GM23248 (cell line): ENCODE measurements at regions not wholly inside any gene's neighbourhood (a gene's known extent, or its start where the extent isn't known, plus 50 kb on each side); places are given as distances from the start of the nearest gene placed in this dataset.

Source experiments
- DNase-seq: peaks from one replicate; pipeline ENCODE4 v3.0.0-alpha.2; 2015
- H2AFZ ChIP-seq: fragments of 200-600 bp; sonication (generic); 2 replicates; pipeline ENCODE4 v1.6.1; 2016; ENCODE audit warnings: antibody characterized with exemption
- H3F3A ChIP-seq: fragments of 200-600 bp; sonication (generic); 2 replicates; pipeline ENCODE4 v1.6.1; 2016; ENCODE audit warnings: mild to moderate bottlenecking, antibody characterized with exemption, mixed run types; ENCODE audit not compliant: insufficient read depth
- H3K27ac ChIP-seq: fragments of 200-600 bp; sonication (generic); 2 replicates; pipeline ENCODE4 v1.5.1; 2016; ENCODE audit warnings: mild to moderate bottlenecking
- H3K27me3 ChIP-seq: fragments of 200-600 bp; sonication (generic); replicated peaks from 2 replicates; pipeline ENCODE4 v1.6.1; 2016; ENCODE audit warnings: mild to moderate bottlenecking; ENCODE audit not compliant: insufficient read depth
- H3K36me3 ChIP-seq: fragments of 200-600 bp; sonication (generic); 2 replicates; pipeline ENCODE4 v1.6.1; 2016; ENCODE audit warnings: low read depth, mild to moderate bottlenecking
- H3K4me1 ChIP-seq: fragments of 200-600 bp; sonication (generic); 2 replicates; pipeline ENCODE4 v1.6.1; 2016; ENCODE audit warnings: mild to moderate bottlenecking; ENCODE audit not compliant: insufficient read depth
- H3K4me2 ChIP-seq: fragments of 200-600 bp; sonication (generic); one replicate; pipeline ENCODE4 v1.6.1; 2016; ENCODE audit warnings: mild to moderate bottlenecking; ENCODE audit not compliant: unreplicated experiment
- H3K4me3 ChIP-seq: fragments of 200-600 bp; sonication (generic); 2 replicates; pipeline ENCODE4 v1.5.1; 2016; ENCODE audit warnings: mild to moderate bottlenecking
- H3K79me2 ChIP-seq: fragments of 200-600 bp; sonication (generic); 2 replicates; pipeline ENCODE4 v1.6.1; 2016; ENCODE audit warnings: mild to moderate bottlenecking; ENCODE audit not compliant: insufficient read depth
- H3K9ac ChIP-seq: fragments of 200-600 bp; sonication (generic); 2 replicates; pipeline ENCODE4 v1.6.1; 2016; ENCODE audit warnings: mild to moderate bottlenecking
- H3K9me2 ChIP-seq: fragments of 200-600 bp; sonication (generic); 2 replicates; pipeline ENCODE4 v1.6.1; 2016; ENCODE audit warnings: mixed run types, mild to moderate bottlenecking, moderate library complexity; ENCODE audit not compliant: insufficient read depth
- H3K9me3 ChIP-seq: fragments of 200-600 bp; sonication (generic); one replicate; pipeline ENCODE4 v1.6.1; 2017; ENCODE audit warnings: low read depth
- H4K20me1 ChIP-seq: fragments of 200-600 bp; sonication (generic); 2 replicates; pipeline ENCODE4 v1.6.0; 2016; ENCODE audit not compliant: insufficient read depth
- EZH2 ChIP-seq: fragments of 200-600 bp; sonication (generic); IDR thresholded peaks from 2 replicates; pipeline ENCODE4 v1.6.1; 2018; ENCODE audit warnings: antibody characterized with exemption, mild to moderate bottlenecking; ENCODE audit not compliant: insufficient read depth, poor library complexity, severe bottlenecking
- EZH2phosphoT487 ChIP-seq: fragments of 200-600 bp; sonication (generic); IDR thresholded peaks from 2 replicates; pipeline ENCODE4 v1.6.1; 2018; ENCODE audit warnings: antibody characterized with exemption, moderate library complexity, mild to moderate bottlenecking, low read depth; ENCODE audit not compliant: insufficient read depth
- WGBS, 2 experiments: methylation state at CpG; one replicate each; pipeline ENCODE4 v1.1.6; 2015 to 2017; ENCODE audit warnings: low lambda C conversion rate in 2 of 2, low coverage in 1 of 2; ENCODE audit errors: missing lambda C conversion rate in 2 of 2; 5-methylcytosine and 5-hydroxymethylcytosine counted together
- in situ Hi-C: fragments of 300-500 bp; cut with MboI; formaldehyde crosslinking; loops from 2 replicates; pipeline ENCODE4 v1.15.0; 2020

DNA sequence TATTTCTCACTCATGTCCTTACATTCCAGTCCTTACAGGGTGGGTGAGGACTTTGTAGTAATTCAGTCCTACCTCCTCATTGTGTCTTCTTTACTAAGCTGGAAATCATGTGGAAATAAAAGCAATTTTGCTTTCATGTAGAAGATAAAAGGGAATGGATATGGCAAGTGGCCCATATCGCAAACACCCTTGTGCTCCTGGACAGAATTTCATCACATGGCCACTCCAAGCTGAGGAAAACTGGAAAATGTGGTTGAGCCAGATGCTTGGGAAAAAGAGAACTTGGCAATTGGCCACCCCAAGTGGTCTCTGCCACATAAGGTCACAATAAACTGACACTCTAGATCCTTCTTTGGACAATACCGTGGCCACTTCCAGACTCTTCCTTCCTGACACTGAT is 64.2 kb upstream of the IFNG-AS1 start:
- Histone ChIP-seq H3K27ac (no peak overlapping the region), H2AFZ (no peak overlapping the region), H3K9ac (no peak overlapping the region), H3K4me3 (no peak overlapping the region), H3F3A (0 out of 2 replicates have a peak, but pooled peaks cover under 1% of the 10 kb centered on the region), H3K36me3 (no peaks in the 10 kb centered on the region), H3K79me2 (no peaks in the 10 kb centered on the region), H3K27me3 (no peaks in the 10 kb centered on the region), H4K20me1 (no peaks in the 10 kb centered on the region), H3K4me1 (peaks cover 8% of the 10 kb centered on the region), H3K9me3 (no peaks in the 10 kb centered on the region), H3K4me2 (no peak overlapping the region), H3K9me2 (no peaks in the 10 kb centered on the region)
- DNase-seq: no peak
- WGBS, 2 experiments: 49 to 53% methylated on average over 2 of the region's 2 CpGs
- in situ Hi-C loops: loop anchor here (25.0 kb wide), 1 partner anchor 563 kb away; no protein-coding TSS in a partner anchor
- no peak for TF ChIP-seq EZH2phosphoT487
- no peak for TF ChIP-seq EZH2

DNA sequence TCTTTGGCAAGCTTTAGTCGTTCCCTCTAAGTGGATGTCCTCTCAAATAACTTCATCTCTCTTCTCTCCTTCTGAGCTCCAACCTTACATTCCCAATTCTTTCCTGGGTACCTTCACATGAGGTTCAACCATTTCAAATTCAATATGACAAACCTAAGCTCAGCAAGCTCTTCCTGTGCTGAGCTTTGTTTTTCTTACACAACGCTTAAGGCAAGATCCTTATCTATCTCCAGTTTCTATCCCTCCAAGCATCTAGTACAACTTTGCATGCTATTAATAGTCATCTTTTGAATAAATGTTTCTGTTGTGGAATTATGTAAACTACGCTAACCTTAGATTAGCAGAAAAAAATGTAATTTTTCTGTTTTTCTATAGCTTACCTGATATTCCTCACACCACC is 63.7 kb upstream of the IFNG-AS1 start:
- no peak overlapping the region for H3K9ac ChIP-seq
- WGBS, 2 experiments: 81 to 83% methylated on average over 3 of the region's 3 CpGs
- H4K20me1 ChIP-seq: no peaks in the 10 kb centered on the region
- no peaks in the 10 kb centered on the region for H3K27me3 ChIP-seq
- no peaks in the 10 kb centered on the region for H3K79me2 ChIP-seq
- no peak overlapping the region for H3K4me2 ChIP-seq
- no peaks in the 10 kb centered on the region for H3K9me2 ChIP-seq
- no peak for DNase-seq
- H3K4me1 ChIP-seq: peaks cover 4% of the 10 kb centered on the region
- H2AFZ ChIP-seq: no peak overlapping the region
- H3K9me3 ChIP-seq: no peaks in the 10 kb centered on the region
- no peaks in the 10 kb centered on the region for H3F3A ChIP-seq
- no peak overlapping the region for H3K27ac ChIP-seq
- in situ Hi-C loops: loop anchor here (25.0 kb wide), 1 partner anchor 563 kb away; no protein-coding TSS in a partner anchor
- TF ChIP-seq EZH2phosphoT487 (no peak), EZH2 (no peak)
- no peak overlapping the region for H3K4me3 ChIP-seq
- no peaks in the 10 kb centered on the region for H3K36me3 ChIP-seq

DNA sequence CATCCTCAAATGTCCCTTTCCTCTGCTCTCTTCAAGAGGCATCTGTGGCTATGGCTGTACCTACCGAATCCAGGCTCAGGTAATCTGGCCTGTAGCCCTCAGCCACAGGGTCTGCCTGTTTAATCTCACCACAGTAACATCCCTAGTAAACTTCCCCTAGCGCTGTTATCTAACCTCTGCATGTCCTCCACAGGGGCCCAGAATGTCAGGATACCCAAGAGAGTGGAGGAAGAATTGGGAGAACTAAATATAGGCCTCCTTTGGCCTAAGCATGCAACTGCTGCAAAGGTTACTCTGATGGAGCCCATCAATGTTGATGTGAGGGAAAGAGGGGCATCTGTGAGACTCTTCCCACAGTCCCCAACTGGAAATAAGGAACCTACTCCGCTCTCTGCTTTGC is 63.2 kb upstream of the IFNG-AS1 start:
- Histone ChIP-seq H3K79me2 (no peaks in the 10 kb centered on the region), H3F3A (no peaks in the 10 kb centered on the region), H3K9me2 (no peaks in the 10 kb centered on the region), H3K9ac (no peak overlapping the region), H3K27ac (no peak overlapping the region), H3K4me3 (no peak overlapping the region), H3K9me3 (no peaks in the 10 kb centered on the region), H2AFZ (no peak overlapping the region), H3K36me3 (no peaks in the 10 kb centered on the region), H4K20me1 (no peaks in the 10 kb centered on the region), H3K27me3 (no peaks in the 10 kb centered on the region), H3K4me2 (no peak overlapping the region), H3K4me1 (no peaks in the 10 kb centered on the region)
- in situ Hi-C loops: loop anchor here (25.0 kb wide), 1 partner anchor 564 kb away; no protein-coding TSS in a partner anchor
- WGBS, 2 experiments: 84% methylated on average over 3 of the region's 3 CpGs
- no peak for TF ChIP-seq EZH2
- TF ChIP-seq EZH2phosphoT487: no peak
- DNase-seq: no peak

- H3K9me2 ChIP-seq: no peaks in the 10 kb centered on the region
- in situ Hi-C loops: loop anchor here (25.0 kb wide), 1 partner anchor 565 kb away; no protein-coding TSS in a partner anchor
- no peaks in the 10 kb centered on the region for H3F3A ChIP-seq
- WGBS, 2 experiments: 50 to 55% methylated on average over 4 of the region's 4 CpGs
- H4K20me1 ChIP-seq: no peaks in the 10 kb centered on the region
- no peaks in the 10 kb centered on the region for H3K79me2 ChIP-seq
- no peak overlapping the region for H3K9ac ChIP-seq
- no peak overlapping the region for H3K4me2 ChIP-seq
- no peak for DNase-seq
- no peak overlapping the region for H3K27ac ChIP-seq
- no peak overlapping the region for H2AFZ ChIP-seq
- no peaks in the 10 kb centered on the region for H3K36me3 ChIP-seq
- no peaks in the 10 kb centered on the region for H3K4me1 ChIP-seq
- H3K27me3 ChIP-seq: no peaks in the 10 kb centered on the region
- H3K4me3 ChIP-seq: no peak overlapping the region
- no peak for TF ChIP-seq EZH2phosphoT487
- no peak for TF ChIP-seq EZH2
- no peaks in the 10 kb centered on the region for H3K9me3 ChIP-seq
These were observed 61.9 kb upstream of the IFNG-AS1 start for GRCh38 chr12:67927324-67927723.

- TF ChIP-seq EZH2phosphoT487: no peak
- TF ChIP-seq EZH2: no peak
- Histone ChIP-seq H3K36me3 (no peaks in the 10 kb centered on the region), H4K20me1 (no peaks in the 10 kb centered on the region), H3K9me3 (no peaks in the 10 kb centered on the region), H3K4me1 (no peaks in the 10 kb centered on the region), H3K27me3 (no peaks in the 10 kb centered on the region), H3K9me2 (no peaks in the 10 kb centered on the region), H3K4me3 (no peak overlapping the region), H3K79me2 (no peaks in the 10 kb centered on the region), H3K4me2 (no peak overlapping the region), H2AFZ (no peak overlapping the region), H3K9ac (no peak overlapping the region), H3K27ac (no peak overlapping the region), H3F3A (no peaks in the 10 kb centered on the region)
- in situ Hi-C loops: loop anchor here (25.0 kb wide), 1 partner anchor 566 kb away; no protein-coding TSS in a partner anchor
- WGBS, 2 experiments: 66 to 70% methylated on average over 3 of the region's 3 CpGs
- DNase-seq: no peak
These were observed 61.4 kb upstream of the IFNG-AS1 start for GRCh38 chr12:67927815-67928214.
